HG03521 (cell line): ENCODE measurements at regions not wholly inside any gene's neighbourhood (a gene's known extent, or its start where the extent isn't known, plus 50 kb on each side); places are given as distances from the start of the nearest gene placed in this dataset.

ENCODE experiments used
- ATAC-seq: cut with Tn5 transposase; IDR thresholded peaks from one replicate; pipeline ENCODE4 v1.9.1; 2021; ENCODE audit warnings: mild to moderate bottlenecking, moderate library complexity; ENCODE audit not compliant: unreplicated experiment

DNA sequence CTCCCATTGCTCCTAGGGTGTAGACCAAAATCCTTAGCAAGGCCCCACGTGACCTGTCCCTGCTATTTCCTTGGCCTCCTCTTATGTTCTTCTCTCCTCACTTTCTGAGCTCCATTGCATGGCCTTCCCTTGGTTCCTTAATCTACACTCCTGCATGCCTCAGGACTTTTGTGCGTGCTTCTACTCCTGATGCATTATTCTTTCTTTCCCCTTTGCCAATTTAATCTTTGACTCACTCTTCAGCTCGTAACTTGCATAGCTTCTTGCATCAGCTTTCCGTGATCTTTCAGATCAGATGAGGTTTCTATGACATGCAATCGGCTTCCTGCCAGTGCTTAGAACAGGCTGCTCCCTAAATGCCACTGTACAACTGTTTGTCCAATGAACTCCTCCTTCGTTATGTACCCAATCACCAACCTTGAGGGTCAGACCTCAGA lies 261.6 kb upstream of the CADM1 start:
- ATAC-seq = no peak

DNA sequence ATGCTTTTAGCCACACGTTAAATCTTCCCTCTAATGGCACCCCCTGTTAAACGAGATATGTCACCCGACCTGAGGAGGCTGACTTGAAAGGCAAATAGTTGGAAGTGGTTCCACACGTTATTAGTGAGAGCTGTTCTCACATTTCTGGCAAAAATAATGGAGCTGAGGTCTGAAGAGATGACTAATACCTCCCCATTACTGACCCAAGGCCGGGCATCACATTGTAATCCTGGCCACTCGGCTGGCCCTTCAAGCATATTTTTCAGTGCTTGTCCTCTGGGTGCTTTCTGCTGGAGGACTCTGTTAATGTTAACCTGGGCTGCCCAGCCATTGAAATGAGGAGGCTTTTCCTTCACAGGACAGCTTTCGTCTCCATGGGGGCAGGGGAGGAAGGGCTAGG lies 260.0 kb upstream of the CADM1 start:
- ATAC-seq = no peak

DNA sequence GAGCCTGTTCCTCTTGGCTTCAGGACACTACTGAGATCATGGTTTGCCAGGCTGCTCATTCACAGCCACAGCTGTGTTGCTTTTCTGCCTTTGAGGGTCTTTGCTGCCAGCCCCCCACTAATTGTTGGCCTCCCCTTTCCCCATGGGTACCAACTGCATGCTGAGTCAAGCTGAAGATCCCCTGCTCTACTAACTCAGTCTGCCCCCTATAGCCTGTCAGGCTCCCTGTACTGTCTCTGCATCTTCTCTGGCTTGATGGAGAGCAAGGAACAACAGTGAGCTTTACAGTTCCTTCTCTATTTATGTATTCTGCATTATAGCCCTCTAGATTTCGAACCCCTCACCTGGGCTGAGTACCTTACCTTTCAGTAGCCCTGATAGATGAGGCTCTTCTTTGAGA lies 257.6 kb upstream of the CADM1 start:
- ATAC-seq = no peak

DNA sequence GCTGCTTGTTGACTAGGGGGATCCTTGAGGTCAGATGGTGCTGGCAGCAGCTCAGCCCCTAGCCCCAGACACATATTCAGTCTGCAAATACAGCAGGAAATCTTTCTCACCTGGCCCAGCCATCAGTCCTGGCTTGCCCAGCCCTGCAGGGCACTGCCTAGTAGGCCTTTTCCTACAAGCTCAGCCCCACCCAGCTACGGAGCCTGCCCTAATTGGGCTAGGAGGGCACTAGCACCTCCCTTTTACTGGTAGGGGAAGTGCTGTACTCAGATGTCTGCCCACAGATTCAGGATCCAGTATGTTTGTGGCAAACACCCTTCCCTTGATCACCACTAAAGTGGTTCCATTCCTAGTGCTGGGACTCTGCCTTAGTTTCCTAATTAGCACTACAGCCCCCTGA lies 257.1 kb upstream of the CADM1 start:
- no peak for ATAC-seq

DNA sequence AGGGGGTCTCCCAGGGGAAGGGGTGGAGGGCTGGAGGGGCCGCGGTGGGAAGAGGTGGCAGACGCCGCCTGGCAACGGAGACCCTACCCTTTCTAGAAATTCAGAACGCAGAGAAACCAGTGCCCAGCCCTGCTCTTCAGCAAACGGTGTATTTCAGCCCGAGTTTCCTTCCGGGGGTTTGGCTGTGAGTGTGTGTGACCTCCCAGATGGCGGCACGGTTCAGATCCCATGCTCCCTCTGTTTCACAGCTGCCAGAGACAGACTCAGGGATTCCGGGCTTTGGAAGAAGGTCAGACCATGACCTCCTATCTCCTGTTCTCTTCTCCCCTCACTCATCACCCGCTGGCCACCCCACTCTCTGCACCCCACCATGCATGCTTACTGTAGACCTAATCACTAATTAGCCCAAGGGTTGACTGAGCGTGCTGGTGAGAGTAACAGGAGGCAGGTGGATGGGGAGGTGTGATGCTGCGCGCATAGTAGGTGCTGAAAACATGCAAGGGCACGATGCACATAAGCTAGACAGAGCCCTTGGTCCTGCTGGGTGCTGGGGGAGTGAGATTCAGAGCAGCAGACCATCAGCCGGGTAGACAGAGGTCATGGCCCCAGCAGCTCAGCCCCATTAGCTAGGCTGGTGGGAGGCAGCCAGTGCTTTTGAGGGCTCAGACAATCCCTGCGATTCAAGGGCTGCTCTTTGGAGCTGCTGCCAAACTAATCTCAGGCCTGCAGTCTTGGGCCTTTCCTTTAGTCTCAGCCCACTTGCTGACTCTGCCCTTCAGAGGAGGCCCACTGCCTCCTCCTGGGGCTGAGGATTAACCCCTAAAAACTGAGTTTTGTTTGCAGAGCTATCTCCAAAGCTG lies 256.5 kb upstream of the CADM1 start:
- no peak for ATAC-seq

DNA sequence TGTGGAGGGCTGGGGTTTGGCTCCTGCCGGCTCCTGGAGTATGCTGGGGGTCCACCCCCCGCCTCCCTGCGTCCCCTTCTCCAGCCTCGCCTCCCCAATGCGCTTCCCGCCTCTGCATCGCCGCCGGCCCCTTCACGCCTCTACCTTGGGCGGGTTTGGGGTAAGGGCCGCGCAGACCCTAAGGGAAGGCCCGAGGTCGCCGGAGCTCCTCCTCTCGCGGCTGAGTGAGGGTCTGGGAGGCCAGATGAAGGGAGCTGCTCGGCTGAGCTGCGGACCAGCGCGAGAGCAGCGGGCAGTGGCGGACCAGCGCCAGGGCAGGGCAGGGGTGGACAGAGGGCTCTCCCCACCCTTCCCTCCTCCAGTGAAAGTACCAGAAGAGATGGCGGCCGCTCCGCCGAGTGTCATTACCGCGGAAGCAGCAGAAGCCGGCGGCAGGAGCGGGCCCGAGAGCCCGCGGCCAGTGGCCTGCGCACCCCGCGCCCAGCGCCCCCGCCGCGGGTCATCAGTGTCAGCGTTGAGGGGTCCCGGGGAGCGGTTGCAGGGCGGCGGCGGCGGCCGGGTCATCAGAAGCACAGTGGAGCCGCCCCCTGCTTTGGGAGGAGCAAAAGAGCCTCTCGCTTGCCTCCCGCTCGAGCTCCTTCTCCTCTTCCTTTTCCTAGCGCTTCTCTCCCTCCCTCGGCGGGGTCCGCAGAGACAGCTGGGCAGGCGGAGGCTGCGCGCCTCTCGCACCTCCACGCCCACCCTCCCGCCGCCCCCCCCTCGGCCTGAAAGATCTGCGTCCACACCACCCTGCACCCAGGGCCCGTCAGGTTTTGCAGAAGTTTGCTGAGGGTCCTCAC lies 255.6 kb upstream of the CADM1 start:
- ATAC-seq = no peak

DNA sequence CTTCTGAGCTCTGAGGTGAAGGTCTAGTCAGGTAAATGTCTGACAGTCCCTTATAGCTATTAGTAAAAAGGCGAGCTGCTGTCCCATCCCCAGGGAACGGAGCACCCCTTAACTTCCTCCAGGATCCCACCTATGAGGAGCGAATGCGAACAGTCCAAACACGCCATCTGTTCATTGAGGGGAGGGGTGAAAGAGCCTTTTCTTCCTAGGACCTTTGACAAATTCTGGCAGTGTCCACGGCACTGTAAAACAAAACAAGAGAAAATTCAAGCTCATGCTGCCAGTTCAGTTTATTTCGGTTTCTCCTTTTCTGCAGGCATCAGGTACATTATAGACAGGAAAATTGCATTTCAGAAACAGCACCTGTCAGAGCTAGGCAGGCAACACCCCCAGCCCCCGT lies 253.8 kb upstream of the CADM1 start:
- ATAC-seq = no peak

DNA sequence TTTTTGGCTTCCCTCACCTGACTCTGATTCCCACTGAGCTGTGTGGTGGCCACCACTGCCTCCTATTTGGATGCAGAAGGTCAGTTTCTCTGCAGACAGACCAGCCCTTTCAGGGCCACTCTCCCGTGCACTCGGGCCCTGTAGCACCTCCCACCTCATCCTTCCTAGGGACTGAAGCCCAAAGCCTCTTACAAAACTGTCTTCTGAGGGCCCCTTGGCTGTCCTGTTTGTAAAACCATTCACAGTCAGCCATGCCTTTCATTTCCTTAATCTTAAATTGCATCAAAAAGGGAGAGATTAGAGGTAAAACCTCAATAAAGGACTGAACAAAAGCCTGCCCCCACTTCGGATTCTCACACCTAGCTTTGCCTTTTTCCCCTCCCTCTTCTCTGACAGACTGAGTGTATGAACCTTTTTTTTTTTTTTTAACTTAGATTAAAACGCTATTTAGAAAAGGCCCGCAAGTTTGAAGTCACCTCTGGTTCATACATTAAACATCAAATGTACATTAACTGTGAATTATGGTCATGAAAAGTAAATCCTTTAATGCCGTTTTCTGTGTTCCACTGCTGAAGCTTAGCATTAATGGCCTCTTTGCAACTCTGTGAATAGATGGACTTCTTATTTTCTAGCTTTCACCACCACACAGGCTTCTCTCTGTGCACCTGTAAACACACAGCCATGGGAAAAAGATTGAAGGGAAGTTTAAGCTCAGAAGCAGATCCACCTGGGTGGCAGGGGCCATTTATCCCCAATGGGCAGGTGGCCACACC lies 247.2 kb upstream of the CADM1 start:
- no peak for ATAC-seq

DNA sequence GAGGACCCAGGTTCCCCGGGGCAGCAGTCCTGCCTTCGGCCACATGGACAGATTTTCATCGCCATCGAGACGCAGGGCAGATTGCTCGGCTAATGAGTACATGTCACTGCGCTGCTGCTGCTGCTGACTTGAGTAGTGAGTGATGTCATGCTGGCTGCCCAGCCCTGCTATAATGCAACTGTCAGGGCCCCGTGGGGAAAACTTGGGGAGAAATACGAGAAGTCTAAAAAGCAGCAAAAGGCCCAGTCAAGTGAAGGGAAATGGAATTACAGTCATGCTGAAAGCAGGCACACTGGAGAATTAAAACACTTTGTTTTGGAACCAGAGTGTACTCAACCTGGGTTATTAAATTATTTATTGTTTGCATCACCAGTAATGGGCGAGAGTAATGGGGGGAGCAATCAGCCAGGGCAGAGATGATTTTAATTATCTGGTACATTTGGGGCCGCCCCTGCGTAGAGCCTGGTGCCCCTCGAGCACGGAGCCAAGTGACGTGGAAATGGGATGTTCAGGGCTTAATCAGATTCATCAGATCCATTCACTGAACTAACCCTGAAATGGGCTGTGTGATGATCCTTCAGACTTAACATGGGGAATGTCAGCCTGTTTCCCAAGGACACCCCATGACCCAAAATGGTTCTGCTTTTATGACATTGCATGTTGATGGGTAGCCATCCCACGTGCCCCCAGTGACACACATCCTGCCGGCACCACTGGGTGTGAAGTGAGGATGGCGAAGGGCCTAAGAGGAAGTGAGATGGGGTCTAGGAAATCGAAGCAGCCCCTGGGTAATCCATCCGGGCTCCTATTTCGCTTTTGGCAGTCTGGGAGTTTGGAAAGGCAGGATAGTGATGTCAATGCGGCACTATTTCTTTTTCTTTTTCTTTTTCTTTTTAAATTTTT lies 241.6 kb upstream of the CADM1 start:
- ATAC-seq = no peak

DNA sequence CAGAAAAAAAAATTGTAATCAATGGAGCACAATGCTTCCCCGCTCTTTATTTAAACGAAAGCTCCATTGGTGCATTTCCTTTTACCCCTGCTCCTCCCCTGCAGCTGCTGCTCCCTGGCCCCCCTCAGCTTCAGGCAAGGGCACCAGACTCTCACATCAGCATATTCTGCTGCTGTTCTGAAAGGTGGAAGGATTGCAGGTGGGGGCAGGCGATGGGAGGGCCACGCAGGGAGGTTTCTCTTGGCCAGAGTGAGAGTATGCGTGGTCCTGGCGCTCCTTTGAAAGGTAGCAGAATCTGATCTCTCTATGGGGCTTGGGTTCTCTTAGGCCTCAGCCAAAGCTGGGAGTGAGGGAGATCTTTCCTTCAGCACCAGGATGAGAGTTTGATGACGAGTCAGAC lies 240.9 kb upstream of the CADM1 start:
- ATAC-seq = no peak

DNA sequence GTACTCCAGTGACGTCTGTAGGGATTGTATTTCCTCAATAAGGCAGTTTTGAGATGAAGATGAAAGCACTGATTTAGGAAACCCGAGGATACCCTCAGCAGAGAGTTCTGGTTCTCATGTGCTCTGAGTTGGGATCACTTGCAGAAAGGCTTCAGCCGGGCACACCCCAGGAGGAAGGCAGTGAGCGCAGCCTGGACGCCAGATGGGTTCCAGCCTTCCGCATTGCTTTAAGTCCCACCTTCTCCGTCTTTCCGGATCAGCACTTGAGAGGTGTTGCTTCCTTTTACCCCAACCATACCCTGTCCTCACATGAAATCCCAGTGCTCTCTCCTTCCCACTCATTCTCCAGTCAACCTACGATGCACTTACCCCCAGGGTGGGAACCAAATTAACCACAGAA lies 239.5 kb upstream of the CADM1 start:
- no peak for ATAC-seq

DNA sequence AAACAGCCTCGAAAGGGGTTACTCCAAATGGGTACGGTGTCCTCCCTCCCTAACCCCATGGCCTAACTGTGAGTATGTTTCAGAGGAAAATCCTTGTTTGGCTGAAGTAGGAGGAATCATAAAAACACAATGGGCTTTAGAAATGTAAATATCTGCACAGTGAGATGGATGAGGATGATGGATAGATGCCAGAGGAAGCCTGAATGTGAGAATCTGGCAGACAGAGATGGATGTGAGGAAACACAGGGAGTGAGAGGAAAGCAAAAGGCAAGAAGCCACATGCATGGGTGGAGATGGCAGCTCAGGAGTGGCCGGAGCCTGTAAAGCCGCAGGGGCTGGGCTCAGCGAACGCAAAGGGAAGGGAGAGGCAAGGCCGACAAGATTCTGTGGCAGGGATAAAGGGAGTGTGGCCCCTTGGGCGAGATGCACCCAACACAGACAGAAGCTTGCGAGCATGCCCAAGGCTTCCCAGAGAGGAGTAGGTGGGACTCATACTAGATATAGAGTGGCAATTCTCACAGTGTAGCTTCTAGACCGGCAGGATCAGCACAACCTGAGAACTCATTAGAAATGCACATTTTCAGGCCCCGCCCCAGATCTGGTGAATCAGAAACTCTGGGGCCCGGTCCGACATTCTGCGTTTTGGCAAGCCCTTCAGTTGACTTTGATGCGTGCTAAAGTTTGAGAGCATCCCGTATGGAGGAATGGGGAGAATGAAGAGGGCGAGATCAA lies 237.3 kb upstream of the CADM1 start:
- no peak for ATAC-seq

DNA sequence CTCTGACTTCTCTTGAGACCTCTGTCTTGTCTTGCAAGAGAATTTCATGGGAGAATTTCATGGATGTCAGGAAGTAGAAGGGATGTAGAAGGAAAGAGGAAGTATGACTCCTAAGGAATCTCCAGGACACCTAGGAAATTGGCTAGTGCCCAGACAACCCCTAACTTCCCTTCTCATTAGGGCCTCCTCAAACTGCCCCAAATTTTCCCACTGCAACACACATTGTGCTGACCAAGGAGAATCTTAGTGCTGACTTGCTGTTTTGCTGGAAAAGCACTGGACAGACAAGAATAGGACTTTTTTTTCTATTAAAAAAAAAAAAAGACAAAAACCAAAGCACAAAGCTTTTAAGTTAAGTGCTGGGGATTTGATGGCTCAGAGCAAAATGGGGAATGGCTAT lies 236.1 kb upstream of the CADM1 start:
- ATAC-seq = no peak

DNA sequence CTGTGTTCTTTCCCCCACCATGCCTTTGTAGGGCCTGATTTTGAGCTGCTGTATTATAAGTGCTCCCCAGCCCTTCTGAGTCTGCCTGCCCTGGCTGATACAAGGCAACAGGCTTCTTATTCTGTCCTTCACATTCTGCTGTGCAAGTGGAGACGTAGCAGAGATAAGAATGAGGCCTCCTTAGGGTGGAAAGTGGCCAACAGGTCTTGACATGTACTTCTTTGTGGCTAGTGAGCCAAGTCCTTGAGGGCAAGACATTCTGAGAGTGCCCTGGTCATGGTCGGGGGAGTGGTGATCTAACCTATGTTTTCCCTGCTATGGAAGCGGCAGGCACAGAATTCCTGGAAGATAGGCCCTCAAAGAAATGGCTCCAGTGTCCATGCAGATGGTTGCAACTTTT lies 235.7 kb upstream of the CADM1 start:
- ATAC-seq = no peak

DNA sequence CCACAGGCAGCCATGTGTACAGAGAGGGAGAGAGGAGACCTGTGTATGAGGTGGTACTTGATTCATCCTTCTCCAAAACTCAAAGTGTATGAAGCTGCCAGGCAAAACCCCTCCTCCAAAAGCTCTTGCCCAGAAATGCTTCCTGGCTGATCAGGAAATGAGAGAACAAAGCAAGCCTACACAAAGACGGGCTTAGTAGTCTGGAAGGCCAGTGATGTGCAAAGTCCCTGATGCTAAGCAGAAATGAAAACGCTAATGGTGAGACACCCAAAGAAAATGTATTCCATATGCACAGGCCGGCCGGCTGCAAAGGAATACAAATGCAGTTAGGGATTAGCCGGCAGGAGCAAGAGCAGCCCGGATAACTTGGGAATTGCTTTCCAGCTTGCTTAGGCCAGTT lies 234.9 kb upstream of the CADM1 start:
- ATAC-seq = no peak

DNA sequence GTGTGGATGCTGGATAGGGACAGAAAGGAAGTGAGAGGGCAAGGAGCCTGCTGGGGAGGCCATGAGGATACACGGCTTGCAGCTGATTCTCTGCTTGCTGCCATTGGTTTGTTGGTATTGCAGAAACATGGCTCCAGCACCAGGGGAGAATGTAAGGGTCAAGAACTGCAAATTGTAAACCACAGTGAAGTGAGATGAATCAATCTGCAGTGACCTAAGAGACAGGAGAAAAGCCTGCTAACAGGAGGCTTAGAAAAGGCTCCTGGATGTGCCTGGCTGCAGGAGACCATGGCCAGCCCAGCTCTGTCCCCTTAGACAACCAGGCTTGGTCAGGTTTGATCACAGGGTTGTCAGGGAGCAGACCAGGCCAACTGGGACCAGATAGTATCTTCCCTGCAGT lies 233.7 kb upstream of the CADM1 start:
- ATAC-seq = no peak

DNA sequence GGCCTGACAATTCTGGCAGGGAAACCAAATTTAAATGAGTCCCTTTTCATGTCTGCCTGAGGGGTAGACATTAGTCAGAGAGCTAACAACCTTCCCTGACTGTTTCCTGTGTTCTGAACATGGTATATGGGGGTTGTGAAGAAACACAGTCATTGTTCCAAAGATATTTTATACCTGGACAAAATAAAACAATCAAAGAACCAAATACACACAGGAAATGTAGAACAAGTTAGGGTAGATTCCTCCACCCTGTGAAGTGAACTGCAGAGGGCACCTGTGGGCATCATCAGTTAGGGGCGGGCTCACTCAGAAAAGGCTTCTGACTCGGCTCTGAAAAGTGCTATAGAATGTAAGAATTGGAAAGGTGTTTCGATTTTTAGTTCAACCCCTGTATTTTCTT lies 231.9 kb upstream of the CADM1 start:
- no peak for ATAC-seq

DNA sequence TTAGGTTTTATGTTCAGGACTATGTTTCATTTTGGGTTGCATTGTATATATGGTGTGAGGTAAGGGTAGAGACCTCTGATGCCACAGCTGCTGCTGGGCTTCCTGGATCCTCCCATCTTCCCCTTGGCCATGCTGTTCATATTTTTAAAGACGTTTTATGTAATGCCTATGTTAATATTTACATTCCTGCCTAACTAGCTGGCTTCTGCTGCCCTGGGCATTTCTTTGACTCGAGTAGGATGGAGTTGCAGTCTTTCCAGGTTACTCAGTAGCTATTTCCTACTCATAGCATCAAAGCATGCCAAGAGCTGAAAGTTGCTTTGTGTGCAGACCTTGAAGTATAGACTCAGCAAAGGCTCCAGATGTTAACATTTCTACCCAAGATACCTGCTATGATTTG lies 220.5 kb upstream of the CADM1 start:
- ATAC-seq = no peak

DNA sequence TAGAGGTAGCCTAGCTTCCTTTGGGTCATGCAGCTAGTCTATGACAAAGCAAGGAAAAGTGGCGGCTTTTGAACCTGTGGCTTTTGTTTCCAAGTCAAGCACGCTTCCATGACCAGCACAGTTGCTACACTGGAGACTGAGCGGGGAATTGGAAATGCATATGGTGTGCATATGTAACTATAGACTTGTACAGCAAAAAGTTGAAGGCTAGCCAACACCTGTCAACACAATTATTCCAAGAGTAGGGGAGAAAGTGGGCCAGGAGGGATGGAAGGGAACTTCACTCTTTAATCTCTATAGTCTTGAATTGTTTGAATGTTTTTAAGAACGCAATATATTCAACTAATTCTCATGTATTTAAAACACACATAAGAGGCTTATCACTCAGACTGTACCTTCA lies 218.5 kb upstream of the CADM1 start:
- no peak for ATAC-seq
